GM19324 (cell line): ENCODE measurements at regions not wholly inside any gene's neighbourhood (a gene's known extent, or its start where the extent isn't known, plus 50 kb on each side); places are given as distances from the start of the nearest gene placed in this dataset.
A peak's percentile ranks its signal among the peaks of the same experiment; 100 is the strongest.

Experiments
- ATAC-seq: cut with Tn5 transposase; IDR thresholded peaks from one replicate; pipeline ENCODE4 v1.9.1; 2021; ENCODE audit warnings: mild to moderate bottlenecking, moderate library complexity; ENCODE audit not compliant: unreplicated experiment, low FRiP score

DNA sequence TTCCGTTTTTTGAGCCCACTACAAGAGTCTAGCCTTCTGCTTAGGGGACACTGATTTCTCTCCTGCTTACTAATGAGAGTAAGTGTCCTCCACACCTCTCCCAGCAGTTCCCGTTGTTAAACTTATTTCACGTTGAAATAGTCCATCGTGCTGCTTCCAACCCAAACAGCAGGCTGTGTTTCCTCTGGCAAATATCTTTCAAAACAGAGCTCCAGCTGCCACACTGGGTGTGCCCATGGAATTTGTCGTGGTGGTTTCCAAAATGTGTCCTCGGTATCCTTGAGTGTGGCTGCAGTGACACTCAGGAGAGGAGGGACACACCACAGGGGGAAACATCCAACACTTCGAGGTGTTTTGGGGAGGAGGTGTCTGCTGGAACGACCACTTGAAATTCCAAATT is 176.5 kb upstream of the RALGAPA2 start:
- no peak for ATAC-seq

DNA sequence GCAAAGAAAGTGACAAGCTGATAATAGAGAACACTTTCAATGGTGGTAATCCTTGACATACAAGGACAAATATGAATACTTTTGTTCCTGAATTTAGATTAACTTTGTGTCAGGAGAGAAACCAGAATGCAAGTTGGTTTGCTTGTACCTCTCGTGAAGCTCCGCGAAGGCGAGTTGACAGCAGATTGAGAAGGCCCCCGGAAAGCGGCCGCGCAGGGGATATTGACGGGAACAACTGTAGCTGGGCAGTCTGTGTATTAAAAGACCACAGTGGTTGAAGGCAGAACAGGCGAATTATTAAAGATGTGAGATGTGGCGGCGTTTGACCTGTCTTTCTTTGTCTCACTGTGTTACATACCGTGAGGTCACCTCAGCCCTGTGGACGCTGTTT is 175.8 kb upstream of the RALGAPA2 start:
- ATAC-seq: no peak

- no peak for ATAC-seq
These were observed 175.3 kb upstream of the RALGAPA2 start for GRCh38 chr20:20887593-20888265.

- no peak for ATAC-seq
These were observed 169.4 kb upstream of the RALGAPA2 start for GRCh38 chr20:20881808-20882207.

GRCh38 chr20:20877079-20877478 is 164.6 kb upstream of the RALGAPA2 start:
- ATAC-seq: no peak

DNA sequence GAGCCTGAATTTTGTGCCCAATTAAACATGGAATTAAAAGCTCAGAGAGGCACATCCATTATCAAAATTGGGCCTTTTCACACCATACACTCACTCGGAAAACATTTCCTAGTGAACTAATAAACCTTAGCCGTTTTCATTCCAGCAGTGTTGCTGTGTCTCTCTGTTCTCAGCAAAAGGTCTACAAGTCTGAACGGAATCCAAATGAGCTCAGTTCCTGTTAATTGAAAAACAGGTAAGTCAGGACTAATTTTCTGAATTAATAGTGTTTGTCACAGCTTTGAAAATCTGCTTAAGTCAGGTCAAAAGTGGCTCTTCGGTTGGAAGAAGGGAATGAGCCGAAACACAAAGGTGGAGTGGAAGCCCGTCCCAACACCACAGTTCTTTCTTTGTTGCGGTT is 163.3 kb upstream of the RALGAPA2 start:
- ATAC-seq: no peak

DNA sequence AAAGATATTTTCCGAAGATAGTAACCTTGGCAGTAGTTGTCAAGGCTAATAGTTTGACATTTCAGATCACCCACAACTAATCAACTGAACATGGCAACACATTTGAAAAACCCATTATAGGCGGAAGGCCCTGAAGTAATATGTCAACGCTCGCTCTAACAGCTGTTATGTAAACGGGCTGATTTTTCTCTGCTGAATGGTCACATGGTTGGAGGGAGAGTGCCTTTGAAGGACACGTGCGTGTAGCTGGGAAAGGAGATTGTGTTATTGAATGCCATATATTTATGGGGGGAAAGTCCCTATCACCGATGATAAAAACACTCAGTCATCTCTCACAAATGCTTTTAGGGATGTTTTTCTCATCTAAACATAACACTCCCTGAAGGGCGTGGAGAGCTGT is 160.0 kb upstream of the RALGAPA2 start:
- no peak for ATAC-seq

- ATAC-seq: no peak
These were observed 156.8 kb upstream of the RALGAPA2 start for GRCh38 chr20:20869161-20869775.

DNA sequence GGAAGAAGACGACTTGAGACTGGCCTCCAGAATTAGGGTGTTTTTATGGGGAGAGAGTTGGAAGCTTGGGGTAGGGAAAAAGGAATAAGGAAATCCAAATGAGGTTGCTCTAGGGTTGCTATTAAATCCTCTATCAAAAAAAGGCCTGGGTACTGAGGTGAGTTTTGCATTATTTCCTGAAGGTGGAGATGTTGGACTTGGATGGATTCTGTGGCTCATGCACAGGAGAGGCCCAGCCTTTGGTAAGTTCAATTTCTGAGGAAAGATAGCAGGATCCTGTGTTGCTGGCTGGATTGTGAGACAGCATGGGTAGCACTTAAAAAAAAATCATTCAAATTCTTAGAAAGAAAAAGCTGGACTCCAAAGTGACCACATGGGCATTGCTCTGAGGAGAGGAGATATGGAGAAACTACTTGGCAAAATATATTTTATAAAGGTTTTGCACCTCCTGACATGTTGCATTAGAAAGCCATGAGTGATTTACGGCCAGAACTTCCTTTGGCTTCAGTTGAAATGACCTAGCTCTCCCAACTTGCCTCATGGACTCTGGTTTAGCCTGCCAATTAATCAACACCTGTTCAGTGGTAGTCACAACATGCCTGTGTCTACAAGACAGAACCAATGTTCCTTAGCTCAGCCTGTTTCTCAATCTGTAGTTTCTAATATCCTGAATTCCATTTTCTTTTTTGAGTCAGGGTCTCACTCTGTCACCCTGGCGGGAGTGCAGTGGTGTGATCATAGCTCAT is 152.1 kb upstream of the RALGAPA2 start:
- ATAC-seq: no peak

GRCh38 chr20:20860078-20860806 is 147.8 kb upstream of the RALGAPA2 start:
- peak; percentile 71 for ATAC-seq

DNA sequence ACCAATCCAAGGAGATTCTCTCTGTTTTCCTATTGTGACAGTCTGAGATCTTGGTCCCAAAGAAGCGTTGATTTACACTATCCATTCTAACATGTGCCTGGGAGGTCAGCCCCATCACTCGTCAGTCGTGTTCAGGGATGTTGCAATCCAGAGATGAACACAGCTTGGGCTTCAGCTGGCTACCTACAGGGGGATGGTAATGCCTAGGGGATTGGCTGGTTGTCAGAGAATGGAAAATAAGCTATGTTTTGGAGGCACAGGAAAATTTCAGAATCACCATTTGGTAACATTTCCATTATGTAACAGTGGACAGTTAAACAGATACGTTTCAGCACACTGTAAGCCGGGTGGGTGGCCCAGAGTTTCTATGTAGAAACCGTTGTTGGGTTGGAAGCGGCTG is 147.1 kb upstream of the RALGAPA2 start:
- ATAC-seq: no peak

DNA sequence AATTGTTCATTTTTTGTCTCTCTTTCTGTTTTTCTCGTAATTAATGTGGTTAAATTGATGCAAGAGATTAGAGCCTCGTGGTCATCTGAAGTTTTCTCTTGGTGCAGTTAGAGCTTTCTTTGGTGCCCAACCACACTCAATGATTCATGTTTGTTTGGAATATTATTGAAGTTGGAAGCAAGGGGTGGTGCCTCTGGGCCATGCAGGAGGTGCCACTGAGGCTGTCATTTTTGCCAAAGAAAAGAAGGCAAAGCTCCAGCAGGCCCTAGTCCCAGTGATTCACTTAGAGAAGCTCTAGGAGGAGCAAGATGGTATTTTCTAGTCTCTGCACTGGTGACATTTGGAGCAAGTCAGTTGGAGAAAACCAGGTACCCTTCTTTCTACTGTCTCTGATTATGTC is 144.5 kb upstream of the RALGAPA2 start:
- ATAC-seq: no peak

DNA sequence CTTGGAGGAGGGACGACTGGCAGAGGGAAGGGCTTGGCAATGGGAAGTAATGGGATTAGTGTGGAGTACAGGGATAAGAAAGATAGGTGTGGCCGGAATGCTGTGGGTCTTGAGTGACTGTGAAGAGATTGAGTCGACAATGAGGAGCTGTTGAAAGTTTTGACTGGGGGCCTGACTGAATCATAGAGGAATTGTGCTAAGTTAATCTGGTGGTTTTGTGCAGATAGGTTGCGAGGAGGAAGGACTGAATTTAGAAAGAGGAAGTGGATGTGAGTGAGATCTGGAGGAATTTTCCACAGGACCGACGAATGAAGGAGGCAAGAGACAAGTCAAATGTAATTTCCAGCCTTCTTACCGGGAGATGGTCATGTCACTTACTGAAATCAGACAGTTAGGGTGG is 143.9 kb upstream of the RALGAPA2 start:
- ATAC-seq: no peak

GRCh38 chr20:20851385-20851784 is 138.9 kb upstream of the RALGAPA2 start:
- ATAC-seq: no peak

- ATAC-seq: no peak
These were observed 138.0 kb upstream of the RALGAPA2 start for GRCh38 chr20:20850407-20850806.

- no peak for ATAC-seq
These were observed 136.7 kb upstream of the RALGAPA2 start for GRCh38 chr20:20849161-20849560.

GRCh38 chr20:20847814-20848213 is 135.4 kb upstream of the RALGAPA2 start:
- no peak for ATAC-seq

GRCh38 chr20:20843982-20844381 is 131.5 kb upstream of the RALGAPA2 start:
- no peak for ATAC-seq

DNA sequence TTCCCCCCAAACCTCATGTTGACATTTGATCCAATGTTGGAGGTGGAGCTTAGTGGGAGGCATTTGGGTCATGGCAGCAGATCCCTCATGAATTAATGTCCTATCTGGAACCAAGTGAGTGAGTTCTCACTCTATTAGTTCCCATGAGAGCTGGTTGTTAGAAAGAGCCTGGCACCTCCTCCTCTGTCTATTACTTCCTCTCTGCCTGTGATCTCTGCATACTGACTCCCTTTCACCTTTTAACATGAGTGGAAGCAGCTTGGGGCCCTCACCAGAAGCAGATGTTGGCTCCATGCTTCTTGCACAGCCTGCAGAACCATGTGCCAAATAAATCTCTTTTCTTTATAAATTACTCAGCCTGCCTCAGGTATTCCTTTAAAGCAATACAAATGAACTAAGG is 127.3 kb upstream of the RALGAPA2 start:
- ATAC-seq: no peak

GRCh38 chr20:20837574-20838021 is 125.2 kb upstream of the RALGAPA2 start:
- ATAC-seq: no peak

GRCh38 chr20:20836836-20837235 is 124.4 kb upstream of the RALGAPA2 start:
- ATAC-seq: no peak
